Small intestine (tissue), 7 donors: ENCODE measurements at regions not wholly inside any gene's neighbourhood (a gene's known extent, or its start where the extent isn't known, plus 50 kb on each side); places are given as distances from the start of the nearest gene placed in this dataset.

ENCODE experiments used
- DNase-seq, 2 donors: peaks; one replicate each; pipeline versions ENCODE4 v3.0.0 to v3.0.0-alpha.2; 2013
- FAIRE-seq: peaks from 2 replicates; lab custom pipeline; 2012; peaks lifted over from hg19 to GRCh38; lab: Jason Lieb, UNC
- H3K27ac ChIP-seq, 3 donors: one replicate each; pipeline ENCODE4 v1.5.1; 2013; ENCODE audit warnings: low read length in 2 of 3, mild to moderate bottlenecking in 2 of 3, control low read depth in 1 of 3, inconsistent platforms in 1 of 3, low read depth in 1 of 3, moderate library complexity in 1 of 3
- H3K27me3 ChIP-seq, 3 donors: one replicate each; pipeline ENCODE4 v1.6.1; 2013; ENCODE audit warnings: low read length in 3 of 3, inconsistent platforms in 1 of 3; ENCODE audit not compliant: control insufficient read depth in 3 of 3, insufficient read depth in 3 of 3
- H3K36me3 ChIP-seq, 3 donors: one replicate each; pipeline ENCODE4 v1.6.1; 2013; ENCODE audit warnings: low read length in 3 of 3, inconsistent platforms in 1 of 3, low read depth in 1 of 3, mild to moderate bottlenecking in 1 of 3, moderate library complexity in 1 of 3; ENCODE audit not compliant: control insufficient read depth in 3 of 3, insufficient read depth in 2 of 3
- H3K4me1 ChIP-seq, 3 donors: one replicate each; pipeline ENCODE4 v1.6.1; 2013; ENCODE audit warnings: low read length in 2 of 3, inconsistent platforms in 1 of 3, low read depth in 1 of 3, mild to moderate bottlenecking in 1 of 3, moderate library complexity in 1 of 3; ENCODE audit not compliant: control insufficient read depth in 3 of 3, insufficient read depth in 2 of 3
- H3K4me3 ChIP-seq, 3 donors: one replicate each; pipeline ENCODE4 v1.5.1; 2013; ENCODE audit warnings: low read length in 3 of 3, control low read depth in 1 of 3, inconsistent platforms in 1 of 3, low read depth in 1 of 3, mild to moderate bottlenecking in 1 of 3, moderate library complexity in 1 of 3
- H3K9me3 ChIP-seq, 2 donors: one replicate each; pipeline ENCODE4 v1.6.1; 2013; ENCODE audit warnings: low read depth in 1 of 2, low read length in 1 of 2; ENCODE audit not compliant: control insufficient read depth in 2 of 2, insufficient read depth in 1 of 2
- WGBS, 3 donors: extraction: QIAGEN DNeasy Blood & Tissue Kit; methylation state at CpG; one replicate each; pipeline ENCODE4 v1.1.7; 2013; 5-methylcytosine and 5-hydroxymethylcytosine counted together
- donor health status: healthy with polysubstance abuse.
- donor health status: control.
- donor health status: control.
- donor health status: Bipolar disorder and iron deficiency.
- donor health status: healthy.

GRCh38 chr18:71107244-71107643 is 818.4 kb downstream of the SOCS6 start:
- DNase-seq: no peak
- H3K4me3 ChIP-seq: no peak overlapping the region
- WGBS, 3 donors: 40 to 51% (median 41%) methylated on average over 2 of the region's 2 CpGs
- no peaks in the 10 kb centered on the region for H3K36me3 ChIP-seq
- no peak overlapping the region for H3K27ac ChIP-seq
- no peaks in the 10 kb centered on the region for H3K27me3 ChIP-seq
- no peak for FAIRE-seq
- H3K4me1 ChIP-seq: no peaks in the 10 kb centered on the region
- H3K9me3 ChIP-seq: no peaks in the 10 kb centered on the region

- Histone ChIP-seq H3K27me3 (no peaks in the 10 kb centered on the region), H3K4me1 (no peaks in the 10 kb centered on the region), H3K9me3 (no peaks in the 10 kb centered on the region), H3K36me3 (no peaks in the 10 kb centered on the region), H3K4me3 (no peak overlapping the region), H3K27ac (no peak overlapping the region)
- FAIRE-seq: no peak
- no peak for DNase-seq
- 36 to 55% (median 48%) methylated on average over 1 of the region's 1 CpG for WGBS, 3 donors
Measured at GRCh38 chr18:71106701-71107100, 817.9 kb downstream of the SOCS6 start.

- Histone ChIP-seq H3K9me3 (no peaks in the 10 kb centered on the region), H3K36me3 (no peaks in the 10 kb centered on the region), H3K27me3 (no peaks in the 10 kb centered on the region), H3K4me3 (no peak overlapping the region), H3K27ac (no peak overlapping the region), H3K4me1 (no peaks in the 10 kb centered on the region)
- WGBS, 3 donors: 29 to 60% (median 32%) methylated on average over 4 of the region's 4 CpGs
- FAIRE-seq (no peak), DNase-seq (no peak)
Measured at GRCh38 chr18:71105994-71106546, 817.2 kb downstream of the SOCS6 start.

- no peak for FAIRE-seq
- H3K36me3 ChIP-seq: no peaks in the 10 kb centered on the region
Measured at GRCh38 chr18:71105078-71105819, 816.4 kb downstream of the SOCS6 start.

GRCh38 chr18:71079606-71080005 is 790.8 kb downstream of the SOCS6 start:
- no peak for DNase-seq
- WGBS, 3 donors: 60 to 70% (median 70%) methylated on average over 9 of the region's 9 CpGs
- H3K4me3 ChIP-seq: no peak overlapping the region
- no peaks in the 10 kb centered on the region for H3K36me3 ChIP-seq
- no peaks in the 10 kb centered on the region for H3K27me3 ChIP-seq
- no peak overlapping the region for H3K27ac ChIP-seq
- H3K9me3 ChIP-seq: no peaks in the 10 kb centered on the region
- no peaks in the 10 kb centered on the region for H3K4me1 ChIP-seq
- FAIRE-seq: no peak

More at GRCh38 chr18:71105078-71105819, 816.4 kb downstream of the SOCS6 start:
- H3K27ac ChIP-seq: no peak overlapping the region
- 42 to 53% (median 50%) methylated on average over 6 of the region's 6 CpGs for WGBS, 3 donors
- no peaks in the 10 kb centered on the region for H3K9me3 ChIP-seq
- H3K27me3 ChIP-seq: no peaks in the 10 kb centered on the region
- no peaks in the 10 kb centered on the region for H3K4me1 ChIP-seq
- H3K4me3 ChIP-seq: no peak overlapping the region
- DNase-seq: no peak

- Histone ChIP-seq H3K27me3 (no peaks in the 10 kb centered on the region), H3K27ac (no peak overlapping the region), H3K4me1 (no peaks in the 10 kb centered on the region), H3K9me3 (no peaks in the 10 kb centered on the region), H3K36me3 (no peaks in the 10 kb centered on the region), H3K4me3 (no peak overlapping the region)
- FAIRE-seq (no peak), DNase-seq (no peak)
- 47 to 51% (median 50%) methylated on average over 4 of the region's 4 CpGs for WGBS, 3 donors
Measured at GRCh38 chr18:71077451-71077850, 788.6 kb downstream of the SOCS6 start.

GRCh38 chr18:71075147-71075546 is 786.3 kb downstream of the SOCS6 start:
- Histone ChIP-seq H3K9me3 (no peaks in the 10 kb centered on the region), H3K36me3 (no peaks in the 10 kb centered on the region), H3K4me3 (no peak overlapping the region), H3K27ac (no peak overlapping the region), H3K27me3 (no peaks in the 10 kb centered on the region), H3K4me1 (no peaks in the 10 kb centered on the region)
- DNase-seq: no peak
- 64 to 69% (median 66%) methylated on average over 3 of the region's 3 CpGs for WGBS, 3 donors
- FAIRE-seq: no peak

- FAIRE-seq (no peak), DNase-seq (no peak)
- Histone ChIP-seq H3K36me3 (no peaks in the 10 kb centered on the region), H3K27ac (no peak overlapping the region), H3K9me3 (no peaks in the 10 kb centered on the region), H3K4me3 (no peak overlapping the region), H3K27me3 (no peaks in the 10 kb centered on the region), H3K4me1 (no peaks in the 10 kb centered on the region)
- 53 to 68% (median 57%) methylated on average over 6 of the region's 6 CpGs for WGBS, 3 donors
Measured at GRCh38 chr18:71068338-71068737, 779.5 kb downstream of the SOCS6 start.
